Esophagus squamous epithelium (tissue), 5 donors: ENCODE measurements at regions not wholly inside any gene's neighbourhood (a gene's known extent, or its start where the extent isn't known, plus 50 kb on each side); places are given as distances from the start of the nearest gene placed in this dataset.

ENCODE experiments used
- DNase-seq: peaks from one replicate; lab custom pipeline; 2025; lab: John Stamatoyannopoulos, UW
- H3K27ac ChIP-seq, 4 donors: fragments of 200-600 bp; sonication (generic); one replicate each; pipeline ENCODE4 v1.5.1; 2016 to 2019; ENCODE audit warnings: mild to moderate bottlenecking in 1 of 4
- H3K27me3 ChIP-seq, 4 donors: fragments of 200-600 bp; sonication (generic); 1 replicate in 3 of 4; 2 replicates in 1 of 4; pipeline versions ENCODE4 v1.5.1 to v1.6.0; 2017 to 2021; ENCODE audit warnings: antibody characterized with exemption in 1 of 4
- H3K36me3 ChIP-seq, 3 donors: fragments of 200-600 bp; sonication (generic); one replicate each; pipeline ENCODE4 v1.5.1; 2016 to 2019
- H3K4me1 ChIP-seq, 3 donors: fragments of 200-600 bp; sonication (generic); one replicate each; pipeline ENCODE4 v1.5.1; 2017 to 2019
- H3K4me3 ChIP-seq, 4 donors: fragments of 200-600 bp; sonication (generic); 1 replicate in 3 of 4; 2 replicates in 1 of 4; pipeline ENCODE4 v1.5.1; 2016 to 2019; ENCODE audit warnings: mild to moderate bottlenecking in 2 of 4, moderate library complexity in 1 of 4
- H3K9me3 ChIP-seq, 3 donors: fragments of 200-600 bp; sonication (generic); one replicate each; pipeline ENCODE4 v1.5.1; 2016 to 2019
- POLR2A ChIP-seq, 4 donors: fragments of 450-650 bp; IDR thresholded peaks; one replicate each; pipeline ENCODE4 v1.6.1; 2017; ENCODE audit warnings: antibody characterized with exemption in 4 of 4, mild to moderate bottlenecking in 4 of 4, moderate library complexity in 3 of 4
- WGBS, 2 donors: methylation state at CpG; one replicate each; pipeline ENCODE4 v1.1.5; 2018; 5-methylcytosine and 5-hydroxymethylcytosine counted together
- intact Hi-C: fragments of 100-400 bp; cut with DNase I; formaldehyde crosslinking; loops from one replicate; pipeline ENCODE4 v1.15.0; 2022
- TF ChIP-seq, protein P1 (sequence below), 6 experiments: fragments of 450-650 bp in 4 of 6; fragments of 200-600 bp in 2 of 6; sonication (generic) in 2 of 6; IDR thresholded peaks; one replicate each; pipeline ENCODE4 v1.5.1; 2016 to 2019; ENCODE audit warnings: antibody characterized with exemption in 6 of 6, mild to moderate bottlenecking in 4 of 6, moderate library complexity in 4 of 6
- donor health status: DM: yes; HTN: yes; CAD: no.

DNA sequence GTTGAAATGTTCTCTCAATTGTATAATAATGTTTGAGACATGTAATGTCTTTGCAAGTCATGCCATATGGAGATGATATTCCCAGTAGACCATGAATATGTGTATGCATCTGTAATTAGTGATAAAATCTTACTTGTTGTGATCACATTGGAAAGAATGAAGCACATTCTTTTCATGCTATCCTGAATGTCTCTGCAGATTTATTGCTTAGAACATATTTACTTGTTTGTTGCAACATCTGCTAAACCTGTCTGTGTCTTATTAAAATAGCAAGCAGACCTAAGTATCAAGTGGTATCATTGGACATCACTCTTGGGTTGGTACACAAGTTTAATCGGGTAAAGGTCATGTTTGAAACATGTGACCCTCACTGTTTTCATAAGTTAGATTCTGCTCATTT, 265.5 kb upstream of the CD180 start:
- no peak overlapping the region for H3K4me3 ChIP-seq
- TF ChIP-seq, protein P1, sequence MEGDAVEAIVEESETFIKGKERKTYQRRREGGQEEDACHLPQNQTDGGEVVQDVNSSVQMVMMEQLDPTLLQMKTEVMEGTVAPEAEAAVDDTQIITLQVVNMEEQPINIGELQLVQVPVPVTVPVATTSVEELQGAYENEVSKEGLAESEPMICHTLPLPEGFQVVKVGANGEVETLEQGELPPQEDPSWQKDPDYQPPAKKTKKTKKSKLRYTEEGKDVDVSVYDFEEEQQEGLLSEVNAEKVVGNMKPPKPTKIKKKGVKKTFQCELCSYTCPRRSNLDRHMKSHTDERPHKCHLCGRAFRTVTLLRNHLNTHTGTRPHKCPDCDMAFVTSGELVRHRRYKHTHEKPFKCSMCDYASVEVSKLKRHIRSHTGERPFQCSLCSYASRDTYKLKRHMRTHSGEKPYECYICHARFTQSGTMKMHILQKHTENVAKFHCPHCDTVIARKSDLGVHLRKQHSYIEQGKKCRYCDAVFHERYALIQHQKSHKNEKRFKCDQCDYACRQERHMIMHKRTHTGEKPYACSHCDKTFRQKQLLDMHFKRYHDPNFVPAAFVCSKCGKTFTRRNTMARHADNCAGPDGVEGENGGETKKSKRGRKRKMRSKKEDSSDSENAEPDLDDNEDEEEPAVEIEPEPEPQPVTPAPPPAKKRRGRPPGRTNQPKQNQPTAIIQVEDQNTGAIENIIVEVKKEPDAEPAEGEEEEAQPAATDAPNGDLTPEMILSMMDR (IDR thresholded peaks at IDR 0.05): no peak
- no peak for TF ChIP-seq POLR2A (IDR thresholded peaks at IDR 0.05)
- DNase-seq: no peak
- no peaks in the 10 kb centered on the region for H3K9me3 ChIP-seq
- no peaks in the 10 kb centered on the region for H3K4me1 ChIP-seq
- no peaks in the 10 kb centered on the region for H3K36me3 ChIP-seq
- intact Hi-C loops: no loop called here
- 64 to 94% methylated on average over 1 of the region's 1 CpG for WGBS, 2 donors
- H3K27ac ChIP-seq: no peak overlapping the region
- H3K27me3 ChIP-seq: no peaks in the 10 kb centered on the region

DNA sequence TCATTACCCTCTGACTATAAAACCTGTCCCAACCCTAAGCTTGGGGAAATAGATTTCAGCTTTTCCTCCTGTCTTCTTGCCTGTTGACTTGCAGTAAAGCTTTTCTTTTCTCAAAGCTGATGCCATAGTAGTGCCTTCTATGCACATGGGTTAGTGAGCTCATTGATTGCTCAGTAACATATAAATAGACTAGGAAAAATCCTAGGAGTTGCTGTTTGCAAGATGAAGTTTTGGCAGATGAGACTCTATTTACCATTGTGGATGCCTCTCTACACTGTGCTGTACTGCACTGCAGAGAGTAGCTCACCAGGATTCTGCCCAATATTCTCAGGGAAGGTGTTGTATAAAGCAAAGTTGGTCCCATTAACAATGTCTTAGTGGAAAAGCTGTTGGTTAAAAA, 262.7 kb upstream of the CD180 start:
- Histone ChIP-seq H3K4me3 (no peak overlapping the region), H3K9me3 (no peaks in the 10 kb centered on the region), H3K27ac (no peak overlapping the region), H3K4me1 (no peaks in the 10 kb centered on the region), H3K36me3 (no peaks in the 10 kb centered on the region), H3K27me3 (no peaks in the 10 kb centered on the region)
- no peak for DNase-seq
- TF ChIP-seq, protein P1 (IDR thresholded peaks at IDR 0.05): no peak
- TF ChIP-seq POLR2A (IDR thresholded peaks at IDR 0.05): no peak
- intact Hi-C loops: no loop called here

DNA sequence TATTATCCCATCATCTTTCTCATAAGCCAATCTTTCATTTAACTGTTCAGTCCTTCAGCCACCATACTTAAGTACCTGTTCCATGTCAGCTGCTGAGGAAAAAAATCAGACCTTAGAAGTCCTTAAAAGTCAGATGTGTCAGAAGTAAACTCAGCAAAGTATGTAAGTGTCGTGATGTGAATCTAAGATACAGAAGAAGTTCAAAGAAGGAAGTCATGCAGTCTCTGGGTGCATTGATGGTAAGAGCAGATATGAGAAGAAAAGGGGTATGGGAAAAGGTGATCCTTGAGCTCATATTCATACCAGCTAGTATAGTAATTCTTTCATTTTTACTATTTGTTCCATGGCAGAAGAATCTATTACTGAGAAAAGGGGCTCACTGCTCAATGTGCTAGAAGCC, 259.4 kb upstream of the CD180 start:
- no peak for DNase-seq
- Histone ChIP-seq H3K27ac (no peak overlapping the region), H3K27me3 (no peaks in the 10 kb centered on the region), H3K4me3 (no peak overlapping the region), H3K36me3 (no peaks in the 10 kb centered on the region), H3K9me3 (no peaks in the 10 kb centered on the region), H3K4me1 (no peaks in the 10 kb centered on the region)
- TF ChIP-seq POLR2A (IDR thresholded peaks at IDR 0.05): no peak
- TF ChIP-seq, protein P1 (IDR thresholded peaks at IDR 0.05): no peak
- 75% methylated on average over 1 of the region's 1 CpG for WGBS, 2 donors
- intact Hi-C loops: no loop called here

GRCh38 chr5:67454957-67455561, 258.5 kb upstream of the CD180 start:
- Histone ChIP-seq H3K9me3 (no peaks in the 10 kb centered on the region), H3K4me3 (no peak overlapping the region), H3K36me3 (no peaks in the 10 kb centered on the region), H3K4me1 (no peaks in the 10 kb centered on the region), H3K27ac (no peak overlapping the region), H3K27me3 (no peaks in the 10 kb centered on the region)
- no peak for DNase-seq
- TF ChIP-seq POLR2A (IDR thresholded peaks at IDR 0.05): no peak
- TF ChIP-seq, protein P1 (IDR thresholded peaks at IDR 0.05): no peak
- intact Hi-C loops: no loop called here
- WGBS, 2 donors: 95 to 100% methylated on average over 1 of the region's 1 CpG

- WGBS, 2 donors: 70 to 78% methylated on average over 4 of the region's 4 CpGs
- Histone ChIP-seq H3K4me3 (no peak overlapping the region), H3K4me1 (no peaks in the 10 kb centered on the region), H3K9me3 (no peaks in the 10 kb centered on the region), H3K27me3 (no peaks in the 10 kb centered on the region), H3K36me3 (no peaks in the 10 kb centered on the region), H3K27ac (no peak overlapping the region)
- intact Hi-C loops: no loop called here
- TF ChIP-seq, protein P1 (IDR thresholded peaks at IDR 0.05): no peak
- TF ChIP-seq POLR2A (IDR thresholded peaks at IDR 0.05): no peak
- DNase-seq: no peak
Measured at GRCh38 chr5:67453111-67453905, 256.7 kb upstream of the CD180 start.
